HG02571 (cell line): ENCODE measurements at regions not wholly inside any gene's neighbourhood (a gene's known extent, or its start where the extent isn't known, plus 50 kb on each side); places are given as distances from the start of the nearest gene placed in this dataset.
"Not testable (repeated sequence)": the region's sequence is repeated elsewhere in the genome, so short reads cannot be mapped to it uniquely, and the experiment has no call there.

ENCODE experiments used
- ATAC-seq: cut with Tn5 transposase; IDR thresholded peaks from one replicate; pipeline ENCODE4 v1.9.1; 2021; ENCODE audit warnings: mild to moderate bottlenecking, moderate library complexity; ENCODE audit not compliant: unreplicated experiment

- no peak for ATAC-seq
These were observed 807.4 kb downstream of the TNS3 start for GRCh38 chr7:46774515-46774914.

DNA sequence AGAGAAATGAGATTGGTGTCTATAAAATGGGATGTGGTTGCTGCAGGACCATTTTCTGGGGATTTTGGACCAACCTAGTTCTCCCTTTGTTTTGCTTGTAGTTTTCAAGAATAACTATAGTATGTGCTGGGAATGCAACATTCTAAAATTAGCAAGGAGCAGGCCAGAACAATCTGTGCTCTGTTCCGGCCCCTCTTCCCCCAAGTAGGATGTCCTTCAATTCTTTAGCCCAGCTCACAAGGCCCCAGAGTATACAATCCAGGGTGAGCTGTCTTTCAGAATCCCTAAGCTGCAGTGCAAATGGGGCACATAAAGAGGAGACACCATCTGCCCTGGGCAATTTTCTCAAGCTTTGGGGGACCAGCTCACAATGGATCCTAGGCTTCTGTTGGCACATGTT is 809.1 kb downstream of the TNS3 start:
- ATAC-seq, result no peak

DNA sequence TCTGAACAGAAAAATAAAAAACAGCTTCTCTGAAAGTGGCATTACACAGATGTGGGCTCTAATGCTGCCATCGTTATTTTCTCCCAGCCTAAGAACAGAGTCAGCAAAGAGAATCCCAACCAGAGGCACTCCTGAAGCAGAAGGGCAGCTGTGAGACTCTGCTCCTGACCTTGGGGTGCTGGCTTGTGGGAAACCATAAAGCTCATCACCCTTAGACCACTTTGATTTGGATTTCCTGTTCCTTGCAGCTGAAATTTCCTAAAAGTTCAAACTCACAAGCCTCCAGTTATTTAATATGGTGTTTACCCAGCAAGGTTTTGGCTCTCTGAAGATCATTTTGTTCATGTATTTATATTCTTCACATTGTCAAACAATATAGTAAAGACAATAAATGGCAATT is 814.8 kb downstream of the TNS3 start:
- ATAC-seq, result no peak

GRCh38 chr7:46764100-46764936 is 817.6 kb downstream of the TNS3 start:
- ATAC-seq, result no peak

- no peak for ATAC-seq
These were observed 818.6 kb downstream of the TNS3 start for GRCh38 chr7:46763344-46763743.

- no peak for ATAC-seq
These were observed 822.0 kb downstream of the TNS3 start for GRCh38 chr7:46759711-46760480.

DNA sequence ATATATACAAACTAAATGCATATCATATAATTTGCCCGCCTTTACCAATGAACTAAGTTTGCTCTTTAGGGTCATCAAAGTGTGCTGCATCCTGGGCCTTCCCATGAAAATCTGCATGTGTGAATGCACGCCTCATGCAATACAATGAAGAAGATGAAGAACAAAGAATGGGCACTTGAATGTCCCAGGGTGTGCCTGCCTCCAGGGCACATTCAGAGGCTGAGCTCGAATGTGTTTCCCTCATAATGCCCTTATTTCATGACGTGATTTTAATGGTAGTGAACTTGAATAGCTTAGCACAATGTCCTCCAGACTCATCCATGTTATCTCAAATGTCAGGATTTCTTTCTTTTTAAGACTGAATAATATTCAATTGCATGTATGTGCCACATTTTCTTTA is 824.9 kb downstream of the TNS3 start:
- ATAC-seq, result no peak

GRCh38 chr7:46756256-46756655 is 825.7 kb downstream of the TNS3 start:
- no peak for ATAC-seq

DNA sequence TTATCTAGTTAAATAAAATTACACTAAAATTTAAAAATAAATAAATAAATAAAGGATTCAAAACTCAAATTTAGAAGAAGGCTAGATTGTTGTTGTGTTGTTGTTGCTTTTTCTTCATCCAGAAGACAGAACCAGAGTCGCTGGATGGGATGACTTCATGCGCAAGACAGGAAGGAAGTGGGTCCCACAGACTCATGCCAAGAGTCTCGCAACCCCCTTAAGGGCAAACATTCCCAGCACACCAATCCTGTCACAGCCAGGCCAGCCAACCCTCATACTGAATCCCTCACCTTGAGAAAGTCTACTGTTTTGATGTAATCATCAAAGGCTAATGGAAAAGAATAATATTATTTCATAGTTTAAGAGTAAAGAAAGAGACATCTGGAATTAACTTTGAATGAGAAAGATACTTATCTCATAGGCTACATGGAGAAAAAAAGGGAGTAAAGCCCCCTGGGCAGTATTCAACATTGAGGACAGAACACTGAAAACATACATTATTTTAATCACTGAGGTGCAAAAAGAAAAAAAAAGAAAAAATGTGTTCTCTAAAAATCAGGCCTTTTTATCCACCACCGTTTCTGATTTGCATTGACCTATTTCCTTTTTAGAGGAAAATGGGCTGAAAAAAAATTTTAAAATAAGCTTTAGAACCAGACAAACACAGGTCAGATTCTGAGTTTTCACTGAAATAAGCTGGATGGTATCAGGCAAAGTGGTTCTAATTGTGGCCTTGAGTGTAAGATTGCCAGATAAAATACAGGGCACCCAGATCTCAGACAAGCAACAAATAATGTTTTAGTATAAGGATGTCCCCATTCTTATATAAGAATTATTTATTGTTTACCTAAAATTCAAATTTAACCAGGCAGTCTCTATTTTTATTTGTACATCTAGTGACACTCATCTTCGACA is 826.5 kb downstream of the TNS3 start:
- ATAC-seq, result no peak

GRCh38 chr7:46754140-46754720 is 827.7 kb downstream of the TNS3 start:
- ATAC-seq, result no peak

GRCh38 chr7:46753662-46754061 is 828.2 kb downstream of the TNS3 start:
- ATAC-seq, result no peak

GRCh38 chr7:46752881-46753366 is 829.0 kb downstream of the TNS3 start:
- ATAC-seq, result no peak

GRCh38 chr7:46751927-46752723 is 829.8 kb downstream of the TNS3 start:
- not testable (repeated sequence) for ATAC-seq

DNA sequence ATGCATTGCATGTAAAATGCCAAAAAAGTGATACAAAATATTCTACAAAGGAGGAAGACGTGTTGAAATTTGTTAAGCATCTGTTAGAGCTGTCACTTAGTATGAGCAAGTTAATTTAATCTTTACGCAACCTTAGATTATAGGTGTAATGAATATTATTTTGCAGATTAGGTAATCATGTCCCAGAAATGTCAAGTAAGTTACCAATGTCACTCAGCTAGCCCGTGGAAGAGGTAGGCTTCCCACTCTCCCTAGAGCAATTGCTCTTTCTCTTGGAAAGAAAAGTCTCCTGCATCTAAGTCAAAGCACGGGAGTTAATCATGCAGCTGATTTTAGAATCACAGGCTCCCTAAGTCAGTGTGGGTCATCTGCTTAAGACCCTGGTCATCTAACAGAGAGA is 830.4 kb upstream of the IGFBP3 start:
- no peak for ATAC-seq

DNA sequence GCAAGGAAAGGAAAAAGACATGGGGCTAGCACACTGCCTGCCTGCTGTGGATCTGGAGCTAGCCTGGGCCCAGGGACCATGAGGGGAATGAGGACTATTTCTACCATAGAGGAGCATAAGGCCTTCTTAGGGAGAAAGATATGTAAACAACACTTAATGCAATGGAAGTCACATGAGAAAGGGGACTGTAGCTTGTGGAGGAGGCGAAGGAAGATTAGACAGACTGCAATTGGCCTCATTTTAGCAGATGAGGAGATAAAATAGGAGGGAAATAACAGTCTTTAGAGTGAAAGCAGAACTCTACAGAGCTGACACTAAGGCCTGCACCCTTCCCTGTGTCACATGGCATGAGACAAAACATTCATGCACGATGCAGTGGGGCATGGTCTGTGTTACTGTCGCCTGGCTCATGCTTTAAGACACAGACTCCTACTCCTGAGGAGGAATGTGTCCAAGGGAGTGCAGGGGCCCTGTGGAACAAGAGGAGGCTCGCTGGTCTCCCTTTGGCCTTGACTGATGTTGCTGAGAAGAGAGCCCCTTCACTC is 829.3 kb upstream of the IGFBP3 start:
- no peak for ATAC-seq

- no peak for ATAC-seq
These were observed 827.0 kb upstream of the IGFBP3 start for GRCh38 chr7:46747869-46748576.

DNA sequence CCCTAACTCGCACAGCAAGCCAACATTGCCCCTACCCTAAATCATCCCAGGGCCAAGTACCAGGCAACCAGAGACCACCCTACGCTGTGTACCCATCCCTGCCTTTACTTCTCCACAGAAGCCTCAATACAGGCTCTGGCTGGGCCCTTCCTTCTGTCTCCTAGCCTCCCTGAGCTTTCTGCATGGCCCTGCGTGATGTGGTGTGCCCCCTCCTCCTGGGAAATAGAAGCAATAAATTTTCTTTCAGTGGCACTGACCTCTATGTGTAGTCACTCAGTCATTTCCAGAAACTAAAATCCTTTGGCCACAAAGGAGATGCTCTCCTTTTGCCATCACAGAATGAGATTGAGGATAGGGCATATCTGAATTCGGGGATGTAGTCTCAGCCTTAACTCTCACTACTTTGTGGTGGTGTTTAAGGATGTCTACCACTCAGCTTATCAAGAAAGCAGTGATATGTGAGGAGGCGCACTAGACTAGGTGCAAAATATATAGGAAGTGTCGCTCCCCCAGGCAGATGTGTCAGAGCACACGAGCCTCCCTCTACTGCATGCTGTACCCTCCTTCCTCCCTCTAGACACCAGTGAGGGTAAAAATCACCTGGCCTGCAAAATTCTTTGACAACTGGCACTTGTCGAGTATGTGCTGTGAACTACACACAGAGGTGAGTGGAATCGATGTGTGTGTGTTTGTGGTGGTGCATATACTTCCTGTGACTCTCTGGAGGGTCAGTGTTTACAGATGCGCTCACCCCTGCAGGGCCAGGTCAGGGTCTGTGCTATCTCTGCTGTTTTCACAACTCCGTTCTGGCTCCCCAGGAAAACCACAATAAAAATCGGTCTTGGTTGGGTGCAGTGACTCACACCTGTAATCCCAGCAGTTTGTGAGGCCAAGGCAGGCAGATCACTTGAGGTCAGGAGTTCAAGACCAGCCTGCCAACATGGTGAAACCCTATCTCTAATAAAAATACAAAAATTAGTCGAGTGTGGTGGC is 825.9 kb upstream of the IGFBP3 start:
- ATAC-seq, result no peak

- no peak for ATAC-seq
These were observed 824.6 kb upstream of the IGFBP3 start for GRCh38 chr7:46745707-46746090.
